Lower leg skin (tissue), 4 donors: ENCODE measurements at regions not wholly inside any gene's neighbourhood (a gene's known extent, or its start where the extent isn't known, plus 50 kb on each side); places are given as distances from the start of the nearest gene placed in this dataset.

Experiments used
- DNase-seq, 2 donors: peaks; one replicate each; pipeline ENCODE4 v3.0.0-alpha.2; 2019; ENCODE audit warnings: low spot score in 2 of 2
- H3K4me3 ChIP-seq: fragments of 200-600 bp; sonication (generic); 2 replicates; pipeline ENCODE4 v1.5.1; 2017; ENCODE audit warnings: mild to moderate bottlenecking, low read depth; ENCODE audit not compliant: poor library complexity, severe bottlenecking
- CTCF ChIP-seq, 3 donors: fragments of 450-650 bp; IDR thresholded peaks; one replicate each; pipeline ENCODE4 v1.5.1; 2016; ENCODE audit warnings: antibody characterized with exemption in 3 of 3, mild to moderate bottlenecking in 3 of 3, moderate library complexity in 2 of 3
- POLR2A ChIP-seq, 2 donors: fragments of 450-650 bp; IDR thresholded peaks; one replicate each; pipeline ENCODE4 v1.6.1; 2016 to 2017; ENCODE audit warnings: antibody characterized with exemption in 2 of 2, mild to moderate bottlenecking in 1 of 2, moderate library complexity in 1 of 2
- WGBS, 2 donors: methylation state at CpG; one replicate each; pipeline ENCODE4 v1.1.5; 2018; 5-methylcytosine and 5-hydroxymethylcytosine counted together
- intact Hi-C: fragments of 100-400 bp; cut with DNase I; formaldehyde crosslinking; loops from one replicate; pipeline ENCODE4 v1.15.0; 2023; ENCODE audit warnings: low total_unique reads

DNA sequence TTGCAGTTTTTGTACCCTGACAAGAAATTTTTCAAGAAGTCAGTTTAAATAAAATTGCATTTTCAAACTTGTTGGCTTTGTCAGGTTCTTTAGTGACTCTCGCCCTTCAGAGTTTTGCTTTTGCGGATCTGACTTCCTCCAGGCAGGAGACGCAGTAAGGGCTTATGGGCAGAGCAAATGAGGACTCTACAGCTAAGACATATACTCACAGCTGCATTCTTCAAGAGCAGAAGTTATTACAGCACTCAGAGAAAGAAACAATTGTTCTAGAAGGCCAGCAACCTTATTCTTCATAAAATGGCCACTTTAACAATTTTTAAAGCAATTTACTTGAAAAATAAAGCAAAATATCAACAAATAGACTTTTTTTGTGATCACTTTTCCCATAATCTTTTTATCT lies 438.8 kb upstream of the THRB start:
- WGBS, 2 donors = 89 to 95% methylated on average over 3 of the region's 3 CpGs
- H3K4me3 ChIP-seq = no peak overlapping the region
- no peak for DNase-seq
- intact Hi-C loops = no loop called here
- no peak for TF ChIP-seq CTCF (IDR thresholded peaks at IDR 0.05)
- TF ChIP-seq POLR2A (IDR thresholded peaks at IDR 0.05) = no peak

- TF ChIP-seq CTCF (IDR thresholded peaks at IDR 0.05) (no peak), POLR2A (IDR thresholded peaks at IDR 0.05) (no peak)
- 29 to 37% methylated on average over 1 of the region's 1 CpG for WGBS, 2 donors
- intact Hi-C loops = no loop called here
- no peak for DNase-seq
- H3K4me3 ChIP-seq = no peak overlapping the region
These were observed 441.9 kb upstream of the THRB start for GRCh38 chr3:24936574-24936973.

GRCh38 chr3:24937228-24937627 lies 442.6 kb upstream of the THRB start:
- TF ChIP-seq POLR2A (IDR thresholded peaks at IDR 0.05) (no peak), CTCF (IDR thresholded peaks at IDR 0.05) (no peak)
- no peak for DNase-seq
- intact Hi-C loops = no loop called here
- no peak overlapping the region for H3K4me3 ChIP-seq
- WGBS, 2 donors = 44 to 66% methylated on average over 5 of the region's 5 CpGs

DNA sequence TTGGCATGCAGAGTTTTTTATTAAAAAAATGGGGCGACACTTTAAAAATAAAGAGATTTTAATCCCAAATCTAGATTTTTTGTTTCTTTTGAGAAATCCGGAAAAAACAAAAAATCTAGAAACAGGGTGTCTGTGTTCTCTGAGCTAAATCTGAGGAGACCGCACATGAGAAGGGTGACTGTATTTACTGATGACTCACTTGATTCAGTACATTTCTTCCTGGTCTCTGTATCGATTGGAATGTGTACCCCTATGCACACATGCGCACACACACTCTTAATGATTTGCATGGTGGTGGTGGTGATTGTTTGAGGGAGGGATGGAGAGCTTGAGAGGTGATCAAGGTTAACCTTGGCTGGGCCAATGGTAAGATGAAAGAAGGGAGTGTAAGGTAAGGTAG lies 443.1 kb upstream of the THRB start:
- H3K4me3 ChIP-seq = no peak overlapping the region
- intact Hi-C loops = no loop called here
- TF ChIP-seq CTCF (IDR thresholded peaks at IDR 0.05) = no peak
- TF ChIP-seq POLR2A (IDR thresholded peaks at IDR 0.05) = no peak
- no peak for DNase-seq
- WGBS, 2 donors = 69 to 75% methylated on average over 5 of the region's 5 CpGs

GRCh38 chr3:24943961-24944360 lies 449.3 kb upstream of the THRB start:
- WGBS, 2 donors = 87 to 91% methylated on average over 3 of the region's 3 CpGs
- no peak overlapping the region for H3K4me3 ChIP-seq
- no peak for TF ChIP-seq CTCF (IDR thresholded peaks at IDR 0.05)
- TF ChIP-seq POLR2A (IDR thresholded peaks at IDR 0.05) = no peak
- DNase-seq = no peak
- intact Hi-C loops = no loop called here

GRCh38 chr3:24944805-24945520 lies 450.3 kb upstream of the THRB start:
- DNase-seq = no peak
- intact Hi-C loops = no loop called here
- TF ChIP-seq CTCF (IDR thresholded peaks at IDR 0.05) (no peak), POLR2A (IDR thresholded peaks at IDR 0.05) (no peak)
- H3K4me3 ChIP-seq = no peak overlapping the region
- 76% methylated on average over 3 of the region's 3 CpGs for WGBS, 2 donors
